Mesendoderm (in vitro differentiated cells): ENCODE measurements at regions not wholly inside any gene's neighbourhood (a gene's known extent, or its start where the extent isn't known, plus 50 kb on each side); places are given as distances from the start of the nearest gene placed in this dataset.

Source experiments
- DNase-seq: peaks from one replicate; pipeline ENCODE4 v3.0.0; 2013
- H2AK5ac ChIP-seq: 2 replicates; pipeline ENCODE4 v1.6.1; 2013; ENCODE audit warnings: low read length, inconsistent platforms
- H2BK120ac ChIP-seq: 2 replicates; pipeline ENCODE4 v1.6.1; 2013; ENCODE audit warnings: low read depth, mild to moderate bottlenecking, low read length, moderate library complexity, mixed read lengths
- H2BK15ac ChIP-seq: replicated peaks from 2 replicates; pipeline ENCODE4 v1.6.1; 2013; ENCODE audit warnings: low read depth, mild to moderate bottlenecking, moderate library complexity
- H2BK5ac ChIP-seq: 2 replicates; pipeline ENCODE4 v1.6.1; 2013; ENCODE audit warnings: low read length, inconsistent platforms
- H3K18ac ChIP-seq: 2 replicates; pipeline ENCODE4 v1.6.1; 2013; ENCODE audit warnings: mild to moderate bottlenecking, low read length, mixed read lengths
- H3K23ac ChIP-seq: one replicate; pipeline ENCODE4 v1.6.1; 2013; ENCODE audit warnings: low read length
- H3K27ac ChIP-seq: 2 replicates; pipeline ENCODE4 v1.5.1; 2013; ENCODE audit warnings: low read depth, mild to moderate bottlenecking, inconsistent platforms, low read length, moderate library complexity
- H3K27me3 ChIP-seq: 2 replicates; pipeline ENCODE4 v1.6.1; 2013; ENCODE audit warnings: low read length, control low read depth, mild to moderate bottlenecking, inconsistent platforms; ENCODE audit not compliant: insufficient read depth, poor library complexity
- H3K36me3 ChIP-seq: 2 replicates; pipeline ENCODE4 v1.6.1; 2013; ENCODE audit warnings: low read length, inconsistent platforms; ENCODE audit not compliant: control insufficient read depth, insufficient read depth
- H3K4ac ChIP-seq: one replicate; pipeline ENCODE4 v1.6.1; 2013; ENCODE audit warnings: low read depth, mild to moderate bottlenecking, low read length, moderate library complexity
- H3K4me1 ChIP-seq: 2 replicates; pipeline ENCODE4 v1.6.1; 2013; ENCODE audit warnings: low read depth, low read length, inconsistent platforms; ENCODE audit not compliant: control insufficient read depth
- H3K4me2 ChIP-seq: 2 replicates; pipeline ENCODE4 v1.6.1; 2013; ENCODE audit warnings: low read length
- H3K4me3 ChIP-seq: 2 replicates; pipeline ENCODE4 v1.5.1; 2013; ENCODE audit warnings: mild to moderate bottlenecking, low read length
- H3K56ac ChIP-seq: one replicate; pipeline ENCODE4 v1.6.1; 2013; ENCODE audit warnings: low read length
- H3K79me1 ChIP-seq: 2 replicates; pipeline ENCODE4 v1.6.1; 2013; ENCODE audit warnings: low read length, inconsistent platforms
- H3K79me2 ChIP-seq: 2 replicates; pipeline ENCODE4 v1.6.1; 2013; ENCODE audit warnings: mild to moderate bottlenecking, low read length; ENCODE audit not compliant: control insufficient read depth, insufficient read depth
- H3K9ac ChIP-seq: 2 replicates; pipeline ENCODE4 v1.6.1; 2013; ENCODE audit warnings: low read length, inconsistent platforms
- H4K5ac ChIP-seq: one replicate; pipeline ENCODE4 v1.6.1; 2013; ENCODE audit warnings: low read length
- H4K8ac ChIP-seq: one replicate; pipeline ENCODE4 v1.6.1; 2013; ENCODE audit warnings: low read depth, mild to moderate bottlenecking, control low read depth, low read length, moderate library complexity
- WGBS: extraction: QIAGEN DNeasy Blood & Tissue Kit; methylation state at CpG from one replicate; pipeline ENCODE4 v1.1.7; 2013; ENCODE audit warnings: low lambda C conversion rate, missing lambda C conversion rate; ENCODE audit not compliant: insufficient coverage; ENCODE audit errors: extremely low coverage; 5-methylcytosine and 5-hydroxymethylcytosine counted together

- no peak for DNase-seq
- H3K56ac ChIP-seq: no peak overlapping the region
- no peak overlapping the region for H2AK5ac ChIP-seq
- no peaks in the 10 kb centered on the region for H3K4me1 ChIP-seq
- no peaks in the 10 kb centered on the region for H3K79me2 ChIP-seq
- no peak overlapping the region for H3K9ac ChIP-seq
- H3K18ac ChIP-seq: no peak overlapping the region
- H3K4me2 ChIP-seq: no peak overlapping the region
- no peak overlapping the region for H2BK5ac ChIP-seq
- H3K4ac ChIP-seq: no peak overlapping the region
- no peak overlapping the region for H3K4me3 ChIP-seq
- H3K23ac ChIP-seq: no peak overlapping the region
- no peaks in the 10 kb centered on the region for H3K79me1 ChIP-seq
- no peak overlapping the region for H3K27ac ChIP-seq
- H4K5ac ChIP-seq: no peak overlapping the region
- no peaks in the 10 kb centered on the region for H3K36me3 ChIP-seq
- no CpG with 5 or more reads among the region's 8 CpGs for WGBS
- no peak overlapping the region for H2BK15ac ChIP-seq
- no peak overlapping the region for H2BK120ac ChIP-seq
- no peaks in the 10 kb centered on the region for H3K27me3 ChIP-seq
- no peak overlapping the region for H4K8ac ChIP-seq
Observed at GRCh38 chr6:163897030-163897429, 482.5 kb downstream of the QKI start.

GRCh38 chr6:163895162-163895561, 480.6 kb downstream of the QKI start:
- no peak overlapping the region for H2BK5ac ChIP-seq
- no peaks in the 10 kb centered on the region for H3K27me3 ChIP-seq
- DNase-seq: no peak
- H3K79me1 ChIP-seq: no peaks in the 10 kb centered on the region
- no peak overlapping the region for H2BK15ac ChIP-seq
- no peak overlapping the region for H3K4me3 ChIP-seq
- H2BK120ac ChIP-seq: no peak overlapping the region
- no peak overlapping the region for H3K9ac ChIP-seq
- H3K4ac ChIP-seq: no peak overlapping the region
- no peaks in the 10 kb centered on the region for H3K79me2 ChIP-seq
- no peak overlapping the region for H3K56ac ChIP-seq
- H4K5ac ChIP-seq: no peak overlapping the region
- H2AK5ac ChIP-seq: no peak overlapping the region
- H3K27ac ChIP-seq: no peak overlapping the region
- H3K18ac ChIP-seq: no peak overlapping the region
- no peak overlapping the region for H4K8ac ChIP-seq
- H3K23ac ChIP-seq: no peak overlapping the region
- no peak overlapping the region for H3K4me2 ChIP-seq
- H3K36me3 ChIP-seq: no peaks in the 10 kb centered on the region
- H3K4me1 ChIP-seq: no peaks in the 10 kb centered on the region

- Histone ChIP-seq H3K4me2 (no peak overlapping the region), H2AK5ac (no peak overlapping the region), H2BK5ac (no peak overlapping the region), H4K5ac (no peak overlapping the region), H3K23ac (no peak overlapping the region), H3K36me3 (no peaks in the 10 kb centered on the region), H3K9ac (no peak overlapping the region), H3K79me2 (no peaks in the 10 kb centered on the region), H3K4me1 (no peaks in the 10 kb centered on the region), H2BK15ac (no peak overlapping the region), H2BK120ac (no peak overlapping the region), H4K8ac (no peak overlapping the region), H3K4ac (no peak overlapping the region), H3K27me3 (no peaks in the 10 kb centered on the region), H3K27ac (no peak overlapping the region), H3K4me3 (no peak overlapping the region), H3K18ac (no peak overlapping the region), H3K56ac (no peak overlapping the region), H3K79me1 (no peaks in the 10 kb centered on the region)
- DNase-seq: no peak
- WGBS: no CpG with 5 or more reads among the region's 4 CpGs
Observed at GRCh38 chr6:163893609-163894189, 479.2 kb downstream of the QKI start.

GRCh38 chr6:163892824-163893561, 478.5 kb downstream of the QKI start:
- Histone ChIP-seq H3K36me3 (no peaks in the 10 kb centered on the region), H2AK5ac (no peak overlapping the region), H3K4me1 (no peaks in the 10 kb centered on the region), H2BK5ac (no peak overlapping the region), H3K79me2 (no peaks in the 10 kb centered on the region), H3K27me3 (no peaks in the 10 kb centered on the region), H3K4ac (no peak overlapping the region), H4K8ac (no peak overlapping the region), H3K56ac (no peak overlapping the region), H2BK15ac (no peak overlapping the region), H3K9ac (no peak overlapping the region), H3K4me3 (no peak overlapping the region), H2BK120ac (no peak overlapping the region), H3K23ac (no peak overlapping the region), H3K18ac (no peak overlapping the region), H4K5ac (no peak overlapping the region), H3K79me1 (no peaks in the 10 kb centered on the region), H3K4me2 (no peak overlapping the region), H3K27ac (no peak overlapping the region)
- WGBS: no CpG with 5 or more reads among the region's 12 CpGs
- no peak for DNase-seq

- H2BK15ac ChIP-seq: no peak overlapping the region
- no peak overlapping the region for H4K8ac ChIP-seq
- no peak overlapping the region for H3K4me3 ChIP-seq
- H2BK120ac ChIP-seq: no peak overlapping the region
- WGBS: 100% methylated on average over 1 of the region's 3 CpGs
- H3K4me1 ChIP-seq: no peaks in the 10 kb centered on the region
- no peak overlapping the region for H3K18ac ChIP-seq
- no peak overlapping the region for H3K27ac ChIP-seq
- H2AK5ac ChIP-seq: no peak overlapping the region
- no peak overlapping the region for H3K56ac ChIP-seq
- DNase-seq: no peak
- no peak overlapping the region for H2BK5ac ChIP-seq
- no peak overlapping the region for H3K23ac ChIP-seq
- H3K9ac ChIP-seq: no peak overlapping the region
- no peaks in the 10 kb centered on the region for H3K36me3 ChIP-seq
- H3K4ac ChIP-seq: no peak overlapping the region
- no peaks in the 10 kb centered on the region for H3K79me1 ChIP-seq
- no peaks in the 10 kb centered on the region for H3K27me3 ChIP-seq
- no peaks in the 10 kb centered on the region for H3K79me2 ChIP-seq
- H3K4me2 ChIP-seq: no peak overlapping the region
- H4K5ac ChIP-seq: no peak overlapping the region
Observed at GRCh38 chr6:163889904-163890514, 475.5 kb downstream of the QKI start.
